Transverse colon (tissue), 4 donors: ENCODE measurements at regions not wholly inside any gene's neighbourhood (a gene's known extent, or its start where the extent isn't known, plus 50 kb on each side); places are given as distances from the start of the nearest gene placed in this dataset.

Experiments used
- DNase-seq: peaks from one replicate; pipeline ENCODE4 v3.0.0-alpha.2; 2019
- H3K27ac ChIP-seq, 4 donors: fragments of 200-600 bp; sonication (generic); 2 replicates each; pipeline ENCODE4 v1.5.1; 2016 to 2018; ENCODE audit warnings: inconsistent platforms in 4 of 4
- H3K27me3 ChIP-seq: fragments of 200-600 bp; sonication (generic); 2 replicates; pipeline ENCODE4 v1.5.1; 2017; ENCODE audit warnings: inconsistent platforms
- H3K36me3 ChIP-seq, 4 donors: fragments of 200-600 bp; sonication (generic); 2 replicates each; pipeline ENCODE4 v1.5.1; 2017 to 2019; ENCODE audit warnings: inconsistent platforms in 4 of 4
- H3K4me1 ChIP-seq, 4 donors: fragments of 200-600 bp; sonication (generic); 2 replicates each; pipeline ENCODE4 v1.5.1; 2017 to 2020; ENCODE audit warnings: inconsistent platforms in 4 of 4
- H3K4me3 ChIP-seq, 4 donors: fragments of 200-600 bp; sonication (generic); 1 replicate in 1 of 4; 2 replicates in 3 of 4; pipeline versions ENCODE4 v1.5.1 to v1.6.1; 2017 to 2019; ENCODE audit warnings: inconsistent platforms in 4 of 4
- H3K9me3 ChIP-seq, 2 donors: fragments of 200-600 bp; sonication (generic); 2 replicates each; pipeline ENCODE4 v1.5.1; 2017 to 2019; ENCODE audit warnings: inconsistent platforms in 2 of 2
- EP300 ChIP-seq: sonication (generic); formaldehyde crosslinking; IDR thresholded peaks from one replicate; pipeline ENCODE4 v1.6.1; 2017; ENCODE audit warnings: antibody characterized with exemption, low read depth
- POLR2A ChIP-seq: fragments of 450-650 bp; IDR thresholded peaks from one replicate; pipeline ENCODE4 v1.6.1; 2016; ENCODE audit warnings: antibody characterized with exemption, mild to moderate bottlenecking, moderate library complexity
- POLR2AphosphoS5 ChIP-seq, 3 donors: sonication (generic); formaldehyde crosslinking; IDR thresholded peaks; one replicate each; pipeline ENCODE4 v1.6.1; 2016; ENCODE audit warnings: antibody characterized with exemption in 3 of 3
- WGBS, 2 donors: methylation state at CpG; one replicate each; pipeline ENCODE4 v1.1.5; 2018; ENCODE audit warnings: low coverage in 1 of 2; 5-methylcytosine and 5-hydroxymethylcytosine counted together
- in situ Hi-C, 4 donors: fragments of 200-750 bp; cut with MboI; loops; one replicate each; pipeline versions ENCODE4 v1.15.0 to v1.15.1; 2017; ENCODE audit warnings: low sequenced_read_pairs in 3 of 4, low pct_ligation_motif_present in 1 of 4, low pct_unique_long_range_greater_than_20kb in 1 of 4
- intact Hi-C: fragments of 100-400 bp; cut with DNase I; formaldehyde crosslinking; loops from one replicate; pipeline ENCODE4 v1.15.1; 2023; ENCODE audit warnings: low total_unique reads
- TF ChIP-seq, protein P1 (sequence below), 5 experiments: fragments of 200-600 bp in 3 of 5; fragments of 450-650 bp in 2 of 5; sonication (generic) in 3 of 5; IDR thresholded peaks; 1 replicate in 2 of 5; 2 replicates in 3 of 5; pipeline ENCODE4 v1.5.1; 2016 to 2017; ENCODE audit warnings: antibody characterized with exemption in 5 of 5, inconsistent platforms in 3 of 5, mild to moderate bottlenecking in 2 of 5, moderate library complexity in 1 of 5

DNA sequence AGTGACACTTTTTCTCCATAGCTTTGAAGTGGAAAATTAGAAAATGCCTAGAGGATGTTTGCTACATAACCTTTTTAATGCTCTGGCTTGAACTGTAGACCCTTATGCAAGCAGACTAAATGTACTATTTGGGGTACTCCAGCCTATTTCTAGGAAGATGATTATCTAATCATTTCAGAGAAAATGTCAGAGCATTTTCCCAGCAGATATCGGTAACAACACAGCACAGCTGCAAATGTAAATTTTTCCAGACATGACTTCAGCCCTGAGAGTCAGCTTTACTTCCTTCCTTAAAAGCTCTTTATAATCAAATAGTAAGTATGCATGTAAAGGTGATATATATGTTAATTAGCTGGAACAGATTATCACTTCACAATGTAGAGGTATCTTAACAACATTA lies 1647.1 kb downstream of the SUCLG1 start:
- Histone ChIP-seq H3K4me1 (no peaks in the 10 kb centered on the region), H3K9me3 (no peaks in the 10 kb centered on the region), H3K27me3 (no peaks in the 10 kb centered on the region), H3K4me3 (no peak overlapping the region), H3K36me3 (no peaks in the 10 kb centered on the region), H3K27ac (no peak overlapping the region)
- DNase-seq = no peak
- WGBS, 2 donors = 40 to 52% methylated on average over 1 of the region's 1 CpG
- intact Hi-C loops = no loop called here
- TF ChIP-seq POLR2AphosphoS5 (IDR thresholded peaks at IDR 0.05) = no peak
- TF ChIP-seq, protein P1, sequence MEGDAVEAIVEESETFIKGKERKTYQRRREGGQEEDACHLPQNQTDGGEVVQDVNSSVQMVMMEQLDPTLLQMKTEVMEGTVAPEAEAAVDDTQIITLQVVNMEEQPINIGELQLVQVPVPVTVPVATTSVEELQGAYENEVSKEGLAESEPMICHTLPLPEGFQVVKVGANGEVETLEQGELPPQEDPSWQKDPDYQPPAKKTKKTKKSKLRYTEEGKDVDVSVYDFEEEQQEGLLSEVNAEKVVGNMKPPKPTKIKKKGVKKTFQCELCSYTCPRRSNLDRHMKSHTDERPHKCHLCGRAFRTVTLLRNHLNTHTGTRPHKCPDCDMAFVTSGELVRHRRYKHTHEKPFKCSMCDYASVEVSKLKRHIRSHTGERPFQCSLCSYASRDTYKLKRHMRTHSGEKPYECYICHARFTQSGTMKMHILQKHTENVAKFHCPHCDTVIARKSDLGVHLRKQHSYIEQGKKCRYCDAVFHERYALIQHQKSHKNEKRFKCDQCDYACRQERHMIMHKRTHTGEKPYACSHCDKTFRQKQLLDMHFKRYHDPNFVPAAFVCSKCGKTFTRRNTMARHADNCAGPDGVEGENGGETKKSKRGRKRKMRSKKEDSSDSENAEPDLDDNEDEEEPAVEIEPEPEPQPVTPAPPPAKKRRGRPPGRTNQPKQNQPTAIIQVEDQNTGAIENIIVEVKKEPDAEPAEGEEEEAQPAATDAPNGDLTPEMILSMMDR (IDR thresholded peaks at IDR 0.05) = no peak
- no peak for TF ChIP-seq POLR2A
- TF ChIP-seq EP300 = no peak
- in situ Hi-C loops = no loop called here

DNA sequence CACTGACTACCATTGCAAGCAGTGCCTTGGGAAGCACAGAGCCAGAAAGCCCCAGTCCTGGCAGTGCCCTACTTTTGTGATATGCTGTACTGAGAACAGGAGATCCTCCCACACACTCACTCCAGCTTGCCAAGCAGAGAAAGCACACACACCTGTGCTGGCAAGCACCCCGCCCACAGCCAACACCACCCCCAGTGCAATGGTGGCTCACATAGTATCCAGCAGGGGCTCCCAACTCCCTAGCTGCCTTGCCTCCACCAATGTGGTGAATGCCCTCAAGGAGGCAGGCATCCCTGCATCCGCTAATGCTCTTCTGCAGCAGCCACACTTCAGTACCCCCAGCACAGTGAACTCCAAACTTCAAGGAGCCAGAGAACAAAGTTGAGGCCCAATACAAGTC lies 1655.8 kb downstream of the SUCLG1 start:
- intact Hi-C loops = no loop called here
- Histone ChIP-seq H3K36me3 (no peaks in the 10 kb centered on the region), H3K4me3 (no peak overlapping the region), H3K9me3 (peaks cover 4 to 13% of the 10 kb centered on the region in 2 donors), H3K27ac (no peak overlapping the region), H3K4me1 (no peaks in the 10 kb centered on the region), H3K27me3 (no peaks in the 10 kb centered on the region)
- TF ChIP-seq, protein P1 (IDR thresholded peaks at IDR 0.05) = no peak
- no peak for TF ChIP-seq POLR2A
- no peak for TF ChIP-seq POLR2AphosphoS5 (IDR thresholded peaks at IDR 0.05)
- TF ChIP-seq EP300 = no peak
- WGBS, 2 donors = 92% methylated on average over 2 of the region's 2 CpGs; no CpG with 5 or more reads in 1 of the 2 donors
- in situ Hi-C loops = no loop called here
- no peak for DNase-seq

DNA sequence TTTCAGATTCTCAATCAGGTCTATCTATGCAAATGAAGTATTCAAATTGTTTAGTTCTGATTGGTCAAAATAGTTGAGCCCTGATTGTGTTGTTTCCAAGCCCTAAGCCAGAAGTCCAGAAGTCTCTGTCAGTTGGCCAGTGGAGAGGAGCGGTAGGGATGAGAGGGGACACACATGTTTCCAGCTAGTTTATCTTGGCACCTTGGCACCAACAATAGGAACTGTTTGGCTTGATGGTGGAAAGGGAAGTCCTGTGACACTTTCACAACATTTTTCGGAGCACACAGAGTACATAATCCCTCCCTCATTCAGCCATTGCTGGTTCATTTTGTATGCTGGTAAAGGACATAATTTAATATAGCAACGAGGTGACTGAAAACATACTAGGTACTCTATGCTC lies 1661.6 kb downstream of the SUCLG1 start:
- WGBS, 2 donors = 63 to 81% methylated on average over 3 of the region's 3 CpGs
- H3K36me3 ChIP-seq = no peaks in the 10 kb centered on the region
- no peak for DNase-seq
- H3K4me3 ChIP-seq = no peak overlapping the region
- in situ Hi-C loops = no loop called here
- TF ChIP-seq POLR2AphosphoS5 (IDR thresholded peaks at IDR 0.05) (no peak), POLR2A (no peak), EP300 (no peak)
- TF ChIP-seq, protein P1 (IDR thresholded peaks at IDR 0.05) = no peak
- no peaks in the 10 kb centered on the region for H3K4me1 ChIP-seq
- no peaks in the 10 kb centered on the region for H3K27me3 ChIP-seq
- no peaks in the 10 kb centered on the region for H3K9me3 ChIP-seq
- no peak overlapping the region for H3K27ac ChIP-seq
- intact Hi-C loops = no loop called here

- no peak for TF ChIP-seq POLR2A
- no peak for TF ChIP-seq POLR2AphosphoS5 (IDR thresholded peaks at IDR 0.05)
- TF ChIP-seq EP300 = no peak
- Histone ChIP-seq H3K9me3 (no peaks in the 10 kb centered on the region), H3K27ac (no peak overlapping the region), H3K4me3 (no peak overlapping the region), H3K36me3 (no peaks in the 10 kb centered on the region), H3K27me3 (no peaks in the 10 kb centered on the region), H3K4me1 (no peaks in the 10 kb centered on the region)
- DNase-seq = no peak
- intact Hi-C loops (no loop called here), in situ Hi-C loops (no loop called here)
- 57 to 77% methylated on average over 1 of the region's 1 CpG for WGBS, 2 donors
Measured at GRCh38 chr2:82796132-82796531, 1662.9 kb downstream of the SUCLG1 start.

- no peak overlapping the region for H3K4me3 ChIP-seq
- WGBS, 2 donors = 73 to 80% methylated on average over 3 of the region's 3 CpGs
- H3K4me1 ChIP-seq = no peaks in the 10 kb centered on the region
- DNase-seq = no peak
- H3K27ac ChIP-seq = no peak overlapping the region
- in situ Hi-C loops (no loop called here), intact Hi-C loops (no loop called here)
- no peak for TF ChIP-seq EP300
- no peak for TF ChIP-seq POLR2A
- TF ChIP-seq POLR2AphosphoS5 (IDR thresholded peaks at IDR 0.05) = no peak
- TF ChIP-seq, protein P1 (IDR thresholded peaks at IDR 0.05) = no peak
- no peaks in the 10 kb centered on the region for H3K9me3 ChIP-seq
- no peaks in the 10 kb centered on the region for H3K27me3 ChIP-seq
- no peaks in the 10 kb centered on the region for H3K36me3 ChIP-seq
Measured at GRCh38 chr2:82795446-82795845, 1663.6 kb downstream of the SUCLG1 start.
